Aorta (tissue), 5 donors: ENCODE measurements at regions not wholly inside any gene's neighbourhood (a gene's known extent, or its start where the extent isn't known, plus 50 kb on each side); places are given as distances from the start of the nearest gene placed in this dataset.
A peak's percentile ranks its signal among the peaks of the same experiment; 100 is the strongest.
"Not testable (repeated sequence)": the region's sequence is repeated elsewhere in the genome, so short reads cannot be mapped to it uniquely, and the experiment has no call there.

Experiments used
- ATAC-seq: fragments of 200-7000 bp; cut with Tn5 transposase; one replicate; pipeline ENCODE4 v1.9.1; 2022; ENCODE audit warnings: moderate library complexity; ENCODE audit not compliant: low FRiP score
- DNase-seq, 2 donors: peaks; one replicate each; pipeline ENCODE4 v3.0.0-alpha.2; 2020
- H3K27ac ChIP-seq, 2 donors: one replicate each; pipeline ENCODE4 v1.5.1; 2013; ENCODE audit warnings: low read length in 2 of 2, mild to moderate bottlenecking in 2 of 2, moderate library complexity in 2 of 2, control low read depth in 1 of 2, inconsistent platforms in 1 of 2, low read depth in 1 of 2
- H3K27me3 ChIP-seq, 2 donors: one replicate each; pipeline ENCODE4 v1.6.1; 2013; ENCODE audit warnings: control low read depth in 1 of 2, low read length in 1 of 2, mild to moderate bottlenecking in 1 of 2, moderate library complexity in 1 of 2; ENCODE audit not compliant: insufficient read depth in 2 of 2, control insufficient read depth in 1 of 2
- H3K36me3 ChIP-seq, 2 donors: one replicate each; pipeline ENCODE4 v1.6.1; 2013; ENCODE audit warnings: control low read depth in 1 of 2, low read length in 1 of 2, mild to moderate bottlenecking in 1 of 2; ENCODE audit not compliant: insufficient read depth in 2 of 2, control insufficient read depth in 1 of 2
- H3K4me1 ChIP-seq, 2 donors: one replicate each; pipeline ENCODE4 v1.6.1; 2013; ENCODE audit warnings: low read length in 2 of 2, control low read depth in 1 of 2, mild to moderate bottlenecking in 1 of 2, moderate library complexity in 1 of 2; ENCODE audit not compliant: insufficient read depth in 2 of 2, control insufficient read depth in 1 of 2
- H3K4me3 ChIP-seq, 2 donors: one replicate each; pipeline ENCODE4 v1.5.1; 2013; ENCODE audit warnings: low read length in 2 of 2, control low read depth in 1 of 2, mild to moderate bottlenecking in 1 of 2
- H3K9me3 ChIP-seq: one replicate; pipeline ENCODE4 v1.6.1; 2013; ENCODE audit warnings: mild to moderate bottlenecking, low read length; ENCODE audit not compliant: control insufficient read depth
- WGBS, 2 donors: extraction: QIAGEN DNeasy Blood & Tissue Kit; methylation state at CpG; one replicate each; pipeline ENCODE4 v1.1.7; 2013; 5-methylcytosine and 5-hydroxymethylcytosine counted together
- intact Hi-C, 2 donors: fragments of 100-400 bp; cut with DNase I; formaldehyde crosslinking; loops; one replicate each; pipeline versions ENCODE4 v1.14.2 to v1.15.0; 2022
- donor health status: healthy with polysubstance abuse.
- donor health status: Bipolar disorder and iron deficiency.
- donor health status: DM: no; HTN: no; CAD: no.
- donor health status: DM: no; HTN: no; CAD: no.
- donor health status: DM: yes; HTN: yes; CAD: no.

GRCh38 chr10:81473755-81474154, 401.2 kb upstream of the NRG3 start:
- intact Hi-C loops, result no loop called here
- Histone ChIP-seq H3K27ac (no peak overlapping the region), H3K4me3 (no peak overlapping the region), H3K9me3 (no peaks in the 10 kb centered on the region), H3K27me3 (no peaks in the 10 kb centered on the region), H3K36me3 (no peaks in the 10 kb centered on the region), H3K4me1 (no peaks in the 10 kb centered on the region)
- ATAC-seq (no peak), DNase-seq (no peak)
- 91 to 92% methylated on average over 4 of the region's 4 CpGs for WGBS, 2 donors

- WGBS, 2 donors, result 78 to 87% methylated on average over 3 of the region's 3 CpGs
- no peaks in the 10 kb centered on the region for H3K36me3 ChIP-seq
- DNase-seq, result no peak
- no peak overlapping the region for H3K27ac ChIP-seq
- intact Hi-C loops, result no loop called here
- H3K4me3 ChIP-seq, result no peak overlapping the region
- ATAC-seq, result no peak
- no peaks in the 10 kb centered on the region for H3K9me3 ChIP-seq
- no peaks in the 10 kb centered on the region for H3K27me3 ChIP-seq
- no peaks in the 10 kb centered on the region for H3K4me1 ChIP-seq
Observed at GRCh38 chr10:81479316-81479715, 395.7 kb upstream of the NRG3 start.

- DNase-seq (no peak), ATAC-seq (no peak)
- no peaks in the 10 kb centered on the region for H3K4me1 ChIP-seq
- H3K36me3 ChIP-seq, result no peaks in the 10 kb centered on the region
- H3K27ac ChIP-seq, result no peak overlapping the region
- no peak overlapping the region for H3K4me3 ChIP-seq
- H3K9me3 ChIP-seq, result no peaks in the 10 kb centered on the region
- H3K27me3 ChIP-seq, result no peaks in the 10 kb centered on the region
- intact Hi-C loops, result no loop called here
Observed at GRCh38 chr10:81496626-81497025, 378.4 kb upstream of the NRG3 start.

GRCh38 chr10:81498011-81498551, 376.9 kb upstream of the NRG3 start:
- Histone ChIP-seq H3K27ac (no peak overlapping the region), H3K4me1 (no peaks in the 10 kb centered on the region), H3K36me3 (no peaks in the 10 kb centered on the region), H3K4me3 (no peak overlapping the region), H3K27me3 (no peaks in the 10 kb centered on the region), H3K9me3 (no peaks in the 10 kb centered on the region)
- DNase-seq (no peak), ATAC-seq (no peak)
- WGBS, 2 donors, result 59 to 64% methylated on average over 3 of the region's 3 CpGs
- intact Hi-C loops, result no loop called here

GRCh38 chr10:81502677-81503359, 372.2 kb upstream of the NRG3 start:
- 94% methylated on average over 35 of the region's 35 CpGs for WGBS, 2 donors
- H3K4me1 ChIP-seq, result no peaks in the 10 kb centered on the region
- no peaks in the 10 kb centered on the region for H3K9me3 ChIP-seq
- H3K27me3 ChIP-seq, result no peaks in the 10 kb centered on the region
- intact Hi-C loops, result no loop called here
- H3K36me3 ChIP-seq, result no peaks in the 10 kb centered on the region
- no peak overlapping the region for H3K27ac ChIP-seq
- no peak overlapping the region for H3K4me3 ChIP-seq
- ATAC-seq (peak; percentile 41), DNase-seq (no peak)

GRCh38 chr10:81505777-81506176, 369.2 kb upstream of the NRG3 start:
- H3K36me3 ChIP-seq, H3K27me3 ChIP-seq, H3K27ac ChIP-seq, H3K9me3 ChIP-seq, intact Hi-C loops, H3K4me3 ChIP-seq, DNase-seq, ATAC-seq, H3K4me1 ChIP-seq: not testable (repeated sequence)
- WGBS, 2 donors, result 93 to 98% methylated on average over 20 to 25 of the region's 25 CpGs

GRCh38 chr10:81514811-81515210, 360.2 kb upstream of the NRG3 start:
- no peak for DNase-seq
- intact Hi-C loops, result no loop called here
- ATAC-seq, result no peak
- Histone ChIP-seq H3K9me3 (no peaks in the 10 kb centered on the region), H3K36me3 (no peaks in the 10 kb centered on the region), H3K27me3 (no peaks in the 10 kb centered on the region), H3K4me3 (no peak overlapping the region), H3K4me1 (no peaks in the 10 kb centered on the region), H3K27ac (no peak overlapping the region)

GRCh38 chr10:81520688-81521087, 354.3 kb upstream of the NRG3 start:
- DNase-seq, result no peak
- no peak overlapping the region for H3K4me3 ChIP-seq
- intact Hi-C loops, result no loop called here
- WGBS, 2 donors, result 84 to 88% methylated on average over 1 of the region's 1 CpG
- H3K27ac ChIP-seq, result no peak overlapping the region
- H3K4me1 ChIP-seq, result no peaks in the 10 kb centered on the region
- H3K9me3 ChIP-seq, result peaks cover 3% of the 10 kb centered on the region
- H3K27me3 ChIP-seq, result no peaks in the 10 kb centered on the region
- H3K36me3 ChIP-seq, result no peaks in the 10 kb centered on the region
- ATAC-seq, result no peak

GRCh38 chr10:81524467-81524866, 350.5 kb upstream of the NRG3 start:
- Histone ChIP-seq H3K36me3 (no peaks in the 10 kb centered on the region), H3K4me3 (no peak overlapping the region), H3K27ac (no peak overlapping the region), H3K9me3 (peaks cover 3% of the 10 kb centered on the region), H3K27me3 (no peaks in the 10 kb centered on the region), H3K4me1 (no peaks in the 10 kb centered on the region)
- ATAC-seq (no peak), DNase-seq (no peak)
- WGBS, 2 donors, result 75 to 82% methylated on average over 2 of the region's 2 CpGs
- intact Hi-C loops, result no loop called here
